Mucosa of descending colon (tissue), 3 donors: ENCODE measurements at regions not wholly inside any gene's neighbourhood (a gene's known extent, or its start where the extent isn't known, plus 50 kb on each side); places are given as distances from the start of the nearest gene placed in this dataset.

ENCODE experiments used
- ATAC-seq: fragments of 200-7000 bp; cut with Tn5 transposase; one replicate; pipeline ENCODE4 v1.9.1; 2020; ENCODE audit warnings: mild to moderate bottlenecking, moderate library complexity
- DNase-seq, 3 donors: peaks; one replicate each; pipeline ENCODE4 v3.0.0-alpha.2; 2020
- H3K36me3 ChIP-seq: fragments of 200-600 bp; one replicate; pipeline ENCODE4 v1.8.0; 2021; ENCODE audit warnings: low read depth, mild to moderate bottlenecking
- H3K4me1 ChIP-seq: fragments of 200-600 bp; one replicate; pipeline ENCODE4 v1.8.0; 2021; ENCODE audit warnings: low read depth, mild to moderate bottlenecking
- H3K4me3 ChIP-seq: fragments of 200-600 bp; one replicate; pipeline ENCODE4 v1.8.0; 2021; ENCODE audit warnings: mild to moderate bottlenecking
- H3K9me3 ChIP-seq: fragments of 200-600 bp; one replicate; pipeline ENCODE4 v1.8.0; 2021; ENCODE audit warnings: mild to moderate bottlenecking
- CTCF ChIP-seq: fragments of 200-600 bp; IDR thresholded peaks from one replicate; pipeline ENCODE4 v1.8.0; 2022; ENCODE audit warnings: antibody characterized with exemption, mild to moderate bottlenecking
- intact Hi-C, 2 donors: fragments of 100-400 bp; cut with DNase I in 1 of 2; cut with micrococcal nuclease in 1 of 2; formaldehyde crosslinking; loops; one replicate each; pipeline versions ENCODE4 v1.11.0 to v1.11.1; 2022; cut with DNase I, micrococcal nuclease
- donor health status: DM: no; HTN: no; CAD: no; lungs with moderate emphysema.
- donor health status: DM: no; HTN: no; CAD: no.
- donor health status: DM: no; HTN: yes; CAD: no.

GRCh38 chr12:76948879-76949278 is 70.1 kb upstream of the CSRP2 start:
- no peak for ATAC-seq

GRCh38 chr12:76947304-76947703 is 68.5 kb upstream of the CSRP2 start:
- H3K9me3 ChIP-seq = no peaks in the 10 kb centered on the region
- TF ChIP-seq CTCF = no peak
- intact Hi-C loops = no loop called here
- no peak for DNase-seq
- H3K4me3 ChIP-seq = no peak overlapping the region
- ATAC-seq = no peak
- no peaks in the 10 kb centered on the region for H3K4me1 ChIP-seq
- no peaks in the 10 kb centered on the region for H3K36me3 ChIP-seq

More at GRCh38 chr12:76948879-76949278, 70.1 kb upstream of the CSRP2 start:
- no peak for TF ChIP-seq CTCF
- Histone ChIP-seq H3K9me3 (no peaks in the 10 kb centered on the region), H3K4me3 (no peak overlapping the region), H3K36me3 (no peaks in the 10 kb centered on the region), H3K4me1 (no peaks in the 10 kb centered on the region)
- intact Hi-C loops = no loop called here
- DNase-seq = no peak

GRCh38 chr12:76946446-76946845 is 67.6 kb upstream of the CSRP2 start:
- no peak overlapping the region for H3K4me3 ChIP-seq
- intact Hi-C loops = no loop called here
- H3K9me3 ChIP-seq = no peaks in the 10 kb centered on the region
- TF ChIP-seq CTCF = no peak
- H3K4me1 ChIP-seq = no peaks in the 10 kb centered on the region
- DNase-seq = peak in 1 of 3 donors; percentile 20
- H3K36me3 ChIP-seq = no peaks in the 10 kb centered on the region
- peak; percentile 24 for ATAC-seq

- Histone ChIP-seq H3K36me3 (no peaks in the 10 kb centered on the region), H3K4me3 (no peak overlapping the region), H3K9me3 (no peaks in the 10 kb centered on the region), H3K4me1 (no peaks in the 10 kb centered on the region)
- intact Hi-C loops = no loop called here
- DNase-seq (no peak), ATAC-seq (no peak)
- no peak for TF ChIP-seq CTCF
Observed at GRCh38 chr12:76945867-76946266, 67.0 kb upstream of the CSRP2 start.

- intact Hi-C loops = no loop called here
- ATAC-seq = no peak
- no peak for DNase-seq
- Histone ChIP-seq H3K9me3 (no peaks in the 10 kb centered on the region), H3K4me1 (no peaks in the 10 kb centered on the region), H3K4me3 (no peak overlapping the region), H3K36me3 (no peaks in the 10 kb centered on the region)
- no peak for TF ChIP-seq CTCF
Observed at GRCh38 chr12:76944892-76945291, 66.1 kb upstream of the CSRP2 start.

- Histone ChIP-seq H3K9me3 (no peaks in the 10 kb centered on the region), H3K4me3 (no peak overlapping the region), H3K36me3 (no peaks in the 10 kb centered on the region), H3K4me1 (no peaks in the 10 kb centered on the region)
- TF ChIP-seq CTCF = no peak
- intact Hi-C loops = no loop called here
- ATAC-seq (no peak), DNase-seq (no peak)
Observed at GRCh38 chr12:76943008-76943407, 64.2 kb upstream of the CSRP2 start.
